Stimulated activated CD4-positive, alpha-beta T cell treated with anti-CD3 and anti-CD28 coated beads, Interleukin-4, amount 100 ng/mL, for 24 hours (primary cell): ENCODE measurements at regions not wholly inside any gene's neighbourhood (a gene's known extent, or its start where the extent isn't known, plus 50 kb on each side); places are given as distances from the start of the nearest gene placed in this dataset.

ENCODE experiments used
- DNase-seq: peaks from one replicate; pipeline ENCODE4 v3.0.0-alpha.2; 2020

- no peak for DNase-seq
These were observed 412.6 kb downstream of the KCNJ3 start for GRCh38 chr2:155111070-155111469.

- no peak for DNase-seq
These were observed 411.0 kb downstream of the KCNJ3 start for GRCh38 chr2:155109527-155109926.

GRCh38 chr2:155100261-155100660, 401.8 kb downstream of the KCNJ3 start:
- no peak for DNase-seq

GRCh38 chr2:155099784-155100183, 401.3 kb downstream of the KCNJ3 start:
- DNase-seq = no peak

- DNase-seq = no peak
These were observed 397.1 kb downstream of the KCNJ3 start for GRCh38 chr2:155095613-155096012.

GRCh38 chr2:155080373-155080772, 381.9 kb downstream of the KCNJ3 start:
- no peak for DNase-seq

- DNase-seq = no peak
These were observed 372.0 kb downstream of the KCNJ3 start for GRCh38 chr2:155070489-155070888.

- no peak for DNase-seq
These were observed 364.4 kb downstream of the KCNJ3 start for GRCh38 chr2:155062922-155063258.

- DNase-seq = no peak
These were observed 363.9 kb downstream of the KCNJ3 start for GRCh38 chr2:155062250-155062921.

- no peak for DNase-seq
These were observed 362.4 kb downstream of the KCNJ3 start for GRCh38 chr2:155060896-155061295.

- no peak for DNase-seq
These were observed 356.2 kb downstream of the KCNJ3 start for GRCh38 chr2:155054712-155055111.

- no peak for DNase-seq
These were observed 344.6 kb downstream of the KCNJ3 start for GRCh38 chr2:155043097-155043496.

- no peak for DNase-seq
These were observed 336.8 kb downstream of the KCNJ3 start for GRCh38 chr2:155035308-155035707.

GRCh38 chr2:155033652-155034051, 335.2 kb downstream of the KCNJ3 start:
- no peak for DNase-seq

- no peak for DNase-seq
These were observed 331.8 kb downstream of the KCNJ3 start for GRCh38 chr2:155030296-155030695.

GRCh38 chr2:155026651-155027174, 328.2 kb downstream of the KCNJ3 start:
- no peak for DNase-seq

GRCh38 chr2:155023674-155024073, 325.2 kb downstream of the KCNJ3 start:
- DNase-seq = no peak

- no peak for DNase-seq
These were observed 324.0 kb downstream of the KCNJ3 start for GRCh38 chr2:155022531-155022930.

- no peak for DNase-seq
These were observed 323.1 kb downstream of the KCNJ3 start for GRCh38 chr2:155021618-155022017.

GRCh38 chr2:155020246-155020645, 321.8 kb downstream of the KCNJ3 start:
- no peak for DNase-seq

- DNase-seq = no peak
These were observed 312.4 kb downstream of the KCNJ3 start for GRCh38 chr2:155010925-155011324.

GRCh38 chr2:154995361-154995760, 296.9 kb downstream of the KCNJ3 start:
- no peak for DNase-seq

GRCh38 chr2:154992826-154993225, 294.3 kb downstream of the KCNJ3 start:
- no peak for DNase-seq

GRCh38 chr2:154978710-154979109, 280.2 kb downstream of the KCNJ3 start:
- no peak for DNase-seq

- DNase-seq = no peak
These were observed 279.7 kb downstream of the KCNJ3 start for GRCh38 chr2:154978244-154978643.
